HG03575 (cell line): ENCODE measurements at regions not wholly inside any gene's neighbourhood (a gene's known extent, or its start where the extent isn't known, plus 50 kb on each side); places are given as distances from the start of the nearest gene placed in this dataset.
"Not testable (repeated sequence)": the region's sequence is repeated elsewhere in the genome, so short reads cannot be mapped to it uniquely, and the experiment has no call there.

Source experiments
- ATAC-seq: cut with Tn5 transposase; IDR thresholded peaks from one replicate; pipeline ENCODE4 v1.9.1; 2021; ENCODE audit not compliant: unreplicated experiment, insufficient number of reproducible peaks, low FRiP score; ENCODE audit errors: extremely low read depth

GRCh38 chr3:17908399-17909191 lies 166.2 kb upstream of the TBC1D5 start:
- ATAC-seq = no peak

GRCh38 chr3:17905996-17906395 lies 163.6 kb upstream of the TBC1D5 start:
- no peak for ATAC-seq

- peak; percentile 93 for ATAC-seq
Measured at GRCh38 chr3:17901893-17902292, 159.5 kb upstream of the TBC1D5 start.

- ATAC-seq = peak; percentile 71
Measured at GRCh38 chr3:17894434-17895060, 152.1 kb upstream of the TBC1D5 start.

GRCh38 chr3:17891139-17891856 lies 148.9 kb upstream of the TBC1D5 start:
- ATAC-seq = no peak

- no peak for ATAC-seq
Measured at GRCh38 chr3:17885986-17886385, 143.6 kb upstream of the TBC1D5 start.

GRCh38 chr3:17882981-17883380 lies 140.6 kb upstream of the TBC1D5 start:
- ATAC-seq = no peak

GRCh38 chr3:17877299-17877698 lies 134.9 kb upstream of the TBC1D5 start:
- ATAC-seq = no peak

- ATAC-seq = no peak
Measured at GRCh38 chr3:17874636-17875035, 132.2 kb upstream of the TBC1D5 start.

- ATAC-seq = no peak
Measured at GRCh38 chr3:17872457-17872856, 130.0 kb upstream of the TBC1D5 start.

- no peak for ATAC-seq
Measured at GRCh38 chr3:17865631-17866030, 123.2 kb upstream of the TBC1D5 start.

- ATAC-seq = no peak
Measured at GRCh38 chr3:17861476-17861875, 119.0 kb upstream of the TBC1D5 start.

- ATAC-seq = not testable (repeated sequence)
Measured at GRCh38 chr3:17860840-17861471, 118.5 kb upstream of the TBC1D5 start.

- ATAC-seq = peak; percentile 80
Measured at GRCh38 chr3:17852217-17852616, 109.8 kb upstream of the TBC1D5 start.

GRCh38 chr3:17850448-17850847 lies 108.0 kb upstream of the TBC1D5 start:
- no peak for ATAC-seq

GRCh38 chr3:17848102-17848501 lies 105.7 kb upstream of the TBC1D5 start:
- no peak for ATAC-seq

- ATAC-seq = no peak
Measured at GRCh38 chr3:17847156-17847555, 104.7 kb upstream of the TBC1D5 start.

GRCh38 chr3:17846466-17846865 lies 104.0 kb upstream of the TBC1D5 start:
- no peak for ATAC-seq

GRCh38 chr3:17845026-17845812 lies 102.8 kb upstream of the TBC1D5 start:
- ATAC-seq = no peak
